PFSK-1 (cell line): ENCODE measurements at regions not wholly inside any gene's neighbourhood (a gene's known extent, or its start where the extent isn't known, plus 50 kb on each side); places are given as distances from the start of the nearest gene placed in this dataset.

Source experiments
- FOXP2 ChIP-seq: optimal IDR thresholded peaks from 2 replicates; pipeline ENCODE3; 2011; ENCODE audit warnings: borderline replicate concordance, control low read depth, inconsistent platforms; ENCODE audit not compliant: insufficient read depth; ENCODE audit errors: extremely low read length, extremely low read depth
- POLR2AphosphoS5 ChIP-seq: IDR thresholded peaks from 2 replicates; pipeline ENCODE4 v1.6.1; 2012; ENCODE audit warnings: low read depth, mild to moderate bottlenecking, control low read depth, low read length, moderate library complexity
- SIN3A ChIP-seq: IDR thresholded peaks from 2 replicates; pipeline ENCODE4 v1.6.1; 2012; ENCODE audit warnings: mild to moderate bottlenecking, low read length, moderate library complexity, borderline replicate concordance; ENCODE audit not compliant: insufficient read depth
- TAF1 ChIP-seq: IDR thresholded peaks from 2 replicates; pipeline ENCODE4 v1.6.1; 2012; ENCODE audit warnings: low read length, control low read depth, borderline replicate concordance; ENCODE audit not compliant: insufficient read depth
- TF ChIP-seq, protein P1 (sequence below), 2 experiments: IDR thresholded peaks; 2 replicates each; pipeline versions ENCODE4 v1.6.1 to v1.8.0; 2011 to 2012; ENCODE audit warnings: low read depth in 2 of 2, low read length in 2 of 2, control low read depth in 1 of 2, inconsistent platforms in 1 of 2, mild to moderate bottlenecking in 1 of 2, moderate library complexity in 1 of 2; ENCODE audit not compliant: insufficient read depth in 1 of 2

DNA sequence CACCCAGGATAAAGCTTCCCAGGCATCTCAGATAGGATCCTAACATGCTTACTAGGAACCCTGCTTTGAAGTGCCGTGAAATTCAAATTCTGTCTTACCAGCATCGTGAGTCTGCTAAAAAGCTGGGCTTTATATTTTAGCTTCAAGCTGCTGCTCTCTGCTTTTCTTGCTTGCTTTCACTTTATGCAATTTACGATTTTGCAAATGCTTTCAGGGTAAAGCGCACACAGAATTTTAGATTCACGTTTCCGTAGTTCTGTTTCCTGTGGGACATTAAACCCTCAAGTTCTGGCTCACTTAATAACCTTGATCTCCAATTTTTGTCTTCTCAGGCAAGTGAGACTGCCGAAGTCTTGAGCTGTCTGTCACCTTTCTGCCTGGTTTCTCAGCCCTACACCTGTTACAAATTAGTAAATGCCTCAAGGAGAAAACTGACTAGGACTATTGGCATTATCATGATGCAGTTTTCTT lies 170.5 kb upstream of the TGFBR2 start:
- TF ChIP-seq SIN3A: no peak
- TF ChIP-seq POLR2AphosphoS5: no peak
- TF ChIP-seq, protein P1, sequence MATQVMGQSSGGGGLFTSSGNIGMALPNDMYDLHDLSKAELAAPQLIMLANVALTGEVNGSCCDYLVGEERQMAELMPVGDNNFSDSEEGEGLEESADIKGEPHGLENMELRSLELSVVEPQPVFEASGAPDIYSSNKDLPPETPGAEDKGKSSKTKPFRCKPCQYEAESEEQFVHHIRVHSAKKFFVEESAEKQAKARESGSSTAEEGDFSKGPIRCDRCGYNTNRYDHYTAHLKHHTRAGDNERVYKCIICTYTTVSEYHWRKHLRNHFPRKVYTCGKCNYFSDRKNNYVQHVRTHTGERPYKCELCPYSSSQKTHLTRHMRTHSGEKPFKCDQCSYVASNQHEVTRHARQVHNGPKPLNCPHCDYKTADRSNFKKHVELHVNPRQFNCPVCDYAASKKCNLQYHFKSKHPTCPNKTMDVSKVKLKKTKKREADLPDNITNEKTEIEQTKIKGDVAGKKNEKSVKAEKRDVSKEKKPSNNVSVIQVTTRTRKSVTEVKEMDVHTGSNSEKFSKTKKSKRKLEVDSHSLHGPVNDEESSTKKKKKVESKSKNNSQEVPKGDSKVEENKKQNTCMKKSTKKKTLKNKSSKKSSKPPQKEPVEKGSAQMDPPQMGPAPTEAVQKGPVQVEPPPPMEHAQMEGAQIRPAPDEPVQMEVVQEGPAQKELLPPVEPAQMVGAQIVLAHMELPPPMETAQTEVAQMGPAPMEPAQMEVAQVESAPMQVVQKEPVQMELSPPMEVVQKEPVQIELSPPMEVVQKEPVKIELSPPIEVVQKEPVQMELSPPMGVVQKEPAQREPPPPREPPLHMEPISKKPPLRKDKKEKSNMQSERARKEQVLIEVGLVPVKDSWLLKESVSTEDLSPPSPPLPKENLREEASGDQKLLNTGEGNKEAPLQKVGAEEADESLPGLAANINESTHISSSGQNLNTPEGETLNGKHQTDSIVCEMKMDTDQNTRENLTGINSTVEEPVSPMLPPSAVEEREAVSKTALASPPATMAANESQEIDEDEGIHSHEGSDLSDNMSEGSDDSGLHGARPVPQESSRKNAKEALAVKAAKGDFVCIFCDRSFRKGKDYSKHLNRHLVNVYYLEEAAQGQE (IDR thresholded peaks at IDR 0.05; ENCODE audit: insufficient read depth in 1 of 2, low read depth in 2 of 2, low read length in 2 of 2): no peak
- TF ChIP-seq FOXP2: no peak
- TF ChIP-seq TAF1: no peak

DNA sequence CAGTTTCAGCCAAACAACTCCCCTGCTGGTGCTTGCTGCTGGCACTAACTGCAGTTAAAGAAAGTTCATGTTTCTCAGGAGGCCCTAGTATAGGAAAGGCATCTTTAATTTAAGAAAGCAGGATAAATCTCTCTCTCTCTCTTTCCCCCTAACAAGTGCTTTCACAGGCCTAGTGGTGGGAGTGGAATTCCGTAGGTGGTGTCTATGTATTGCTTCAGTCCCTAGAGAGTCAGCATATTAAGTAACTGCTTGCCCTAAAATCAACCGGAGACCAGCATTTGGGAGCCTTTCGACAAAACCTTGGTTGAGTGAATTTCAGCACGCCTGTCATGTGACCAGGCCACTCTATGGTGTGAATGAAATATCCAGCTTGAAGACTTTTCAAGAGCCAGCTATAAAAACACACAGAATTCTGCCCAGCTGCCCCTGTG lies 169.2 kb upstream of the TGFBR2 start:
- TF ChIP-seq, protein P1 (IDR thresholded peaks at IDR 0.05; ENCODE audit: insufficient read depth in 1 of 2, low read depth in 2 of 2, low read length in 2 of 2): no peak
- TF ChIP-seq TAF1: no peak
- TF ChIP-seq POLR2AphosphoS5: no peak
- no peak for TF ChIP-seq FOXP2
- no peak for TF ChIP-seq SIN3A

DNA sequence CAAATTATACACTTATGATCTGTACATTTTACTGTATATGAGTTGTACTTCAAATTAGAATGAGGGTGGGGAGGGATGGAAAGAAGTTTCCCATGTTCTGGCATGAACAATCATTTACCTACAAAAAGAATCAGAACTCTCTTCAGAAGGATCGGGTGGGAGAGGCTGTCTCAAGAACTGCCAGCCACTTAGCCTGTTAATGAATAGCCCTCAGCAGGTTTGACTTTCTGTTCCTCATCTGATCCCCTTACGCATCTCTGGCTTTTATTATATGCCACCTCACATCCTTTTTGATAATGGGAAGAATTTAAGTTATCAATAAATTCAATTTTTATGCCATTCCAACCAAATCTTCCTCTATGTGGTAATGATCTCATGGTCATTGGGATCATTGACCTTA lies 168.3 kb upstream of the TGFBR2 start:
- no peak for TF ChIP-seq SIN3A
- TF ChIP-seq TAF1: no peak

DNA sequence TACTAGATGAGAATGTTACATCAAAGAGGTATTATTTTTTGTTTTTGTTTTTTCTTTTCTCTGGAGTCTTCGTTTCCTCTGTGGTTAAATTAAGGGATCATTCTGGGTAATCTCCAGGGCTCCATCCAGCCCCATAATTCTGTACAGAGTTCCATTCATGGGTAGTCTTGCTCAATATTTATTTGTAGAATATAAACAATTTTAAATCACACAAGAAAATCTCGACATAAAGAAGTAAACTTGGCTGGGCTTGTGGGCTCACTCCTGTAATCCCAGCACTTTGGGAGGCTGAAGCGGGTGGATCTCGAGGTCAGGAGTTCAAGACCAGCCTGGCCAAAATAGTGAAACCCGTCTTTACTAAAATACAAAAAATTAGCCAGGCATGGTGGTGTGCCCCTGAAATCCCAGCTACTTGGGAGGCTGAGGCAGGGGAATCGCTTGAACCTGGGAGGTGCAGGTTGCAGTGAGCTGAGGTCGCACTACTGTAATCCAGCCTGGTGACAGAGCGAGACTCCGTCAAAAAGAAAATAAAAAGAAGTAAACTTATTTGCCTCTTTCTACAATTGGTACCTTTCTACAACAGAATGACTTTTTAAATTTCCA lies 166.8 kb upstream of the TGFBR2 start:
- TF ChIP-seq FOXP2 (no peak), POLR2AphosphoS5 (no peak), SIN3A (no peak), TAF1 (no peak)
- TF ChIP-seq, protein P1 (IDR thresholded peaks at IDR 0.05; ENCODE audit: insufficient read depth in 1 of 2, low read depth in 2 of 2, low read length in 2 of 2): no peak

DNA sequence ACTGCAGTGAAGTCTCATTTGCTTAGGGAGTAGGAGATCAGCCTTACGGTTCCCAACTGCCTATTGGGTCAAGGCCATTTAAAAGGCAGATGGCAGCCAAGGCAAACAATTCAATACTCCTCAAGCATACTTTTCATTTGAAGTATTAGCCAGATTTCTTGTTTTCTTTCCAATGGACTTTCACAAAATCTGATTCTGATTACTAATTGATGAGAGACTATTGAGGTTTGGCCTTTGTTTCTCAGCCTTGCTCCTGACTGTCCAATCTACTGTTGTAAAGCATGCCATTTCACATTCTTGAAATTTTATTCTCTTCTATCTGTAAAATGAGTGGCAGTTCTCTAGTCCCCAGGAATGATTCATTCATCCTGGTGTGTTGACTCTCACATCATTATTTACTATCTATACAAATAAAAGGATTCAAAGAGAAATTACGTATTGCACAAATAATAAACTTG lies 166.2 kb upstream of the TGFBR2 start:
- TF ChIP-seq POLR2AphosphoS5 (no peak), SIN3A (no peak), FOXP2 (no peak), TAF1 (no peak)
- TF ChIP-seq, protein P1 (IDR thresholded peaks at IDR 0.05; ENCODE audit: insufficient read depth in 1 of 2, low read depth in 2 of 2, low read length in 2 of 2): no peak
